GM12873 (cell line): ENCODE measurements at regions not wholly inside any gene's neighbourhood (a gene's known extent, or its start where the extent isn't known, plus 50 kb on each side); places are given as distances from the start of the nearest gene placed in this dataset.

Experiments used
- TF ChIP-seq, protein P1 (sequence below): IDR thresholded peaks from 2 replicates; pipeline ENCODE4 v1.5.1; 2012; ENCODE audit warnings: low read depth, mild to moderate bottlenecking, moderate library complexity, low read length, control low read depth; ENCODE audit not compliant: insufficient read depth; ENCODE audit errors: missing control alignments

DNA sequence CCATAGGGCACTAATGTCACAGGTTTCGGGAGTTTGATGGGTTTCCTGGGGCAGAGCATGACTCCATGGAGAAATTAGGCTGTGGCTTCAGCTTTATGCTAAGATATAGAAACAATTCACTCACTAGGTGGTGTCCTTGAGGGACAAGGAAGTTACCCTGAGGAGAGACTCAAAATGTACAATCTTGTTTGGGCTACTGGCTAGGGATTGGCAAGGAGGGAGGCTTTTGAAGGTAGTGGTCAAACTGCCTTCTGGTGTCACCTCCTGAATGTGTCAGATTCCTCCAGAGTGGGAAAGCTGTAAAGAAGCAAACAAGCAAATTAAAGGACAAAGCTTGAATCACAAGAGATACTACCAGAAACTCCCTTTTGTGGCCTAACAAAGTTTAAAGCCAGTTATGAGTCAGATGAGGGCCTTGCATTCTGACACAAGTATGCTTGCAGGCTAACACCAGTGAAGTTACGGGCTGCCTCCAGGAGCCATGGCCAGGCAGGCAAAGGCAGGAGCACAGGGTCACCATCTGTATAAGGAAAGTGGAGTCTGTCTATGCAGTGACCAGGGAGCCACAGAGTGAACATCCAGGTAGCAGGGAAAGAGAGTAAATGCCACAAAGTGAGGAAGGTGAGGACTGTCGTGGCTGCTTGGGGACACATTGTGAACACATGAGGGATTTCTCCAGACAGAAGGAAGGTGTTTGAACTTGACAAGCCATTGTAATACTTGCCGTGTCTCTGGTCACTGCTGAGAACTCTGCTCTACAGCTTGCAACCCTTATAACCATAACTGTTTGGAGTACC lies 107.7 kb upstream of the DTNBP1 start:
- TF ChIP-seq, protein P1, sequence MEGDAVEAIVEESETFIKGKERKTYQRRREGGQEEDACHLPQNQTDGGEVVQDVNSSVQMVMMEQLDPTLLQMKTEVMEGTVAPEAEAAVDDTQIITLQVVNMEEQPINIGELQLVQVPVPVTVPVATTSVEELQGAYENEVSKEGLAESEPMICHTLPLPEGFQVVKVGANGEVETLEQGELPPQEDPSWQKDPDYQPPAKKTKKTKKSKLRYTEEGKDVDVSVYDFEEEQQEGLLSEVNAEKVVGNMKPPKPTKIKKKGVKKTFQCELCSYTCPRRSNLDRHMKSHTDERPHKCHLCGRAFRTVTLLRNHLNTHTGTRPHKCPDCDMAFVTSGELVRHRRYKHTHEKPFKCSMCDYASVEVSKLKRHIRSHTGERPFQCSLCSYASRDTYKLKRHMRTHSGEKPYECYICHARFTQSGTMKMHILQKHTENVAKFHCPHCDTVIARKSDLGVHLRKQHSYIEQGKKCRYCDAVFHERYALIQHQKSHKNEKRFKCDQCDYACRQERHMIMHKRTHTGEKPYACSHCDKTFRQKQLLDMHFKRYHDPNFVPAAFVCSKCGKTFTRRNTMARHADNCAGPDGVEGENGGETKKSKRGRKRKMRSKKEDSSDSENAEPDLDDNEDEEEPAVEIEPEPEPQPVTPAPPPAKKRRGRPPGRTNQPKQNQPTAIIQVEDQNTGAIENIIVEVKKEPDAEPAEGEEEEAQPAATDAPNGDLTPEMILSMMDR, result peak; percentile 32

DNA sequence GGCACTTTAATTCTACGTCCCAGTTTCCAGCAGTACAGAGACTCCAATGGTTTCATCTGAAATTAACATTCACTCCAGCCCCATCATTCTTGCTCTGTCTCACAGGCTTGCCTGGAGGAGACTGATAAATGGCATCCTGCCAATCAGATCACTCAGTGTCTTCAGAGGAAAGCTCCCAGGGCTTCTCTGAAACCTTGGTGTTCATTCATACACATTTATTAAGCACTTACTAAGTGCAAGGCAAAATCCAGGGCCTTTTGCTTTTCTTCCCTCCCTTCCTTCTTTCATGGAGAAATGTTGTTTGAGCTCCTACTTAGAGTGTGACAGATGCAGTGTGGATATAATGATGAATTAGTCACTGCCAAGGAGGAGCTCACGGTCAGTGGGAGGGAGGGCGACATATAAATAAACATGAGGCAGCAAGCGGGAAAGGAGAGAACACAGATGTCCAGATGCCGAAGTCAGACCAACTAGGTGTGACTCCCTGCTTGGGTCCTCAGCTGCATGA lies 106.7 kb upstream of the DTNBP1 start:
- TF ChIP-seq, protein P1, result no peak

DNA sequence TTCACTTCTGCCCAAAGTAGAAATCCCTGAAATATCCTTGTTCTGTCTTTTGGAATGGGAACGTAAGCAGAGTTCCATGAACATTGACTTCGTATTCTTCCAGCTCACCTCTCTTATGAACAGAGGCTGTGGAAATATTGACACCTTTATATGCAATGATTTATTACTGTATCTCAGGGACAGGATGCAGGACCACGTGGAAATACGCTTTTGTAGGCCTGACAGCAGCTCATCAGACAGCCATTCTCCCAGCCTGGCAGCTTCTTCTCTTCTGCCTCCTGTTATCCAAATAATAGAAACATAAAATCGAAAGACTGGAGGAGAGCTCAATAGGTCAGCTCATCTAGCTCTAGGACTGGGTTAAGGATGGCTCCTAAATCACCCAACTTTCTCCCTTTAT lies 106.2 kb upstream of the DTNBP1 start:
- TF ChIP-seq, protein P1, result no peak

DNA sequence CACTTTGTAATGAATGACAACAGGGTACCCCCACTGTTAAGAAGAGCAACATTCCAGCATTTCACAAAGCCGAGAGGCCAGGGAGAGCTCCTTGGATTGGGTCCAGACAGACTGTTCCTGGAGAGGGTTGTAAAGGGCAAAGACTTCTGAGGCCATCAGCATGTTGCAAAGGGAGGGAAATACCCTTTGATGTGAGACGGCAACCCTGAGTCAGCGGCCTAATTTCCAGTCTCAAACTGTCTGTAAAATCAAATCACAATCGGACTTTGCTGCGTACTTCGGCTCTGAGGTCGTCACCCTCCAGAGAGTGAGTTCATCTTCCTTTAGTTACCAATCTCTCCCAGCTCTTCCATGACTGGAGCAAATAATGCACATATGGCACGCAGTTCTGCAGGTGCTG lies 101.0 kb upstream of the DTNBP1 start:
- TF ChIP-seq, protein P1, result no peak

DNA sequence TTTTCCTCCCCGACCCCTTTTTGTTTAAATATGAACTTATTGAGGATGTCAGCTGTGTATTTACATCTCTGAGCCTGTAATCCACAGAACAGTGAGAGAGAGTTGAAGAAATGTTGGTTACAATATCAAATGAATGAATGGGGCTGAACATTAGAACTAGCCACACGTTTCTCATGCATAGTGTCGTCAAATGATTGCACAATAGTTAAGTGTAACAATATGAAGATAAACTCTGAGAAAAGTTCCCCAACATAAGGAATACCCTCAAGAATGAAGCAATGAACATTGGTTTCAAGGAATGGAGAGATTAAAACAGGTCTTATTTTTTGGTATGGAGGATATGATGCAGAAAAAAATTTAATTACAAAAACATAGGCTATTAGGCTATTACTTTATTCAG lies 100.5 kb upstream of the DTNBP1 start:
- TF ChIP-seq, protein P1, result no peak

DNA sequence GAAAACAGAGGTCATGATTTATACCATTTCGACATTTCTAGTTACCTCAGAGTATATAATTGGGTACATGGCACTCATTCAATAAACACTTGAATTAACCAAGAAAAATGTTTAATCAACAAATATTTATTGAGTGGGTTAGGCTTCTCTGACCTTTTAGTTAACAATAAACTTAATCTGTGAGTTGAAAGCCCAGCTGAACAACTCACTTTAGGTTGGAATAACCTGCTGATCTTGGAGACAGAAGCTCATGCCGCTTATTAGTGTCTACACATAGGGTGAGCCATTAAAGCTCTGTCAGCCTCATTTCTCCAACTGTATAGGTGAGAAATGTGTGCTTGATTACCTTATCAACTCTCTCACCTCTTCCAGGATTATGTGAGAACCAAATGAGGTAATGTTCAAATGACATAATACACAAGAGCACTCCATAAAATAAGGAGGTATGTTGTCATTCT lies 98.2 kb upstream of the DTNBP1 start:
- TF ChIP-seq, protein P1, result no peak

DNA sequence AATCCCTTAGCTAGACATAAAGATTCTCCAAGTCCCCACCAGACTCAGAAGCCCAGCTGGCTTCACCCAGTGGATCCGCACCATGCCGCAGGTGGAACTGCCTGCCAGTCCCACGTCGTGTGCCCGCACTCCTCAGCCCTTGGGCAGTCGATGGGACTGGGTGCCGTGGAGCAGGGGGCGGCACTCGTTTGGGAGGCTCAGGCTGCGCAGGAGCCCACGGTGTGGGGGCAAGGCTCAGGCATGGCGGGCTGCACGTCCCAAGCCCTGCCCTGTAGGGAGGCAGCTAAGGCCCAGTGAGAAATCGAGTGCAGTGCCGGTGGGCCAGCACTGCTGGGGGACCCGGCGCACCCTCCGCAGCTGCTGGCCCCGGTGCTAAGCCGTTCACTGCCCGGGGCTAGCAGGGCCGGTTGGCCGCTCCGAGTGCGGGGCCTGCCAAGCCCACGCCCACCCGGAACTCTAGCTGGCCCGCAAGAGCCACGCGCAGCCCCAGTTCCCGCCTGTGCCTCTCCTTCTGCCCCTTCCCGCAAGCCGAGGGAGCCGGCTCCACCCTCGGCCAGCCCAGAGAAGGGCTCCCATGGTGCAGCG lies 95.9 kb upstream of the DTNBP1 start:
- TF ChIP-seq, protein P1, result no peak
